ENCODE measurements at regions not wholly inside any gene's neighbourhood (a gene's known extent, or its start where the extent isn't known, plus 50 kb on each side); places are given as distances from the start of the nearest gene placed in this dataset.

- Histone ChIP-seq H3K4me1 (ENCODE audit: control insufficient read depth, insufficient read depth, low read length) (no peaks in the 10 kb centered on the region), H3K9ac (ENCODE audit: control insufficient read depth, insufficient read depth, low read length) (no peak overlapping the region), H3K4me2 (ENCODE audit: control insufficient read depth, insufficient read depth) (no peak overlapping the region), H3K9me3 (replicated peaks; ENCODE audit: control insufficient read depth, insufficient read depth, low read length) (no peaks in the 10 kb centered on the region), H2AFZ (ENCODE audit: control insufficient read depth, low read depth, low read length) (no peak overlapping the region), H3K36me3 (ENCODE audit: control insufficient read depth in 2 of 2, insufficient read depth in 2 of 2, low read length in 1 of 2) (no peaks in the 10 kb centered on the region), H3K27me3 (replicated peaks in 1 of 2; ENCODE audit: control insufficient read depth in 2 of 2, insufficient read depth in 2 of 2, low read length in 1 of 2) (no peaks in the 10 kb centered on the region), H3K79me2 (ENCODE audit: control insufficient read depth, insufficient read depth, low read length) (no peaks in the 10 kb centered on the region), H3K27ac (ENCODE audit: control insufficient read depth, insufficient read depth) (no peak overlapping the region), H3K4me3 (no peak overlapping the region), H4K20me1 (ENCODE audit: control insufficient read depth, insufficient read depth) (no peaks in the 10 kb centered on the region)
- ChIA-PET POLR2A (no interaction called here), RAD21 (ENCODE audit: unreplicated experiment) (interaction anchor here (1.2 to 1.3 kb wide), 2 partner anchors 240 kb away, joined by 7 to 16 read pairs; no protein-coding TSS in a partner anchor), CTCF (interaction anchor here (0.9 to 2.8 kb wide), 3 partner anchors 240 to 242 kb away, joined by 3 to 12 read pairs (median 8); no protein-coding TSS in a partner anchor), SMC1A (ENCODE audit: uncharacterized antibody, unreplicated experiment) (interaction anchor here (0.8 to 1.1 kb wide), 2 partner anchors 239 to 240 kb away, joined by 3 to 4 read pairs; no protein-coding TSS in a partner anchor)
- TF ChIP-seq SMARCA5 (IDR thresholded peaks at IDR 0.05) (no peak), CUX1 (IDR thresholded peaks at IDR 0.05; ENCODE audit: insufficient replicate concordance, low read depth, low read length) (no peak), SMAD1 (IDR thresholded peaks at IDR 0.05; ENCODE audit: low read depth, partially characterized antibody) (no peak), HDGF (IDR thresholded peaks at IDR 0.05) (no peak), CHD4 (IDR thresholded peaks at IDR 0.05) (no peak), PML (IDR thresholded peaks at IDR 0.05; ENCODE audit: low read length) (no peak), KLF5 (IDR thresholded peaks at IDR 0.05; ENCODE audit: partially characterized antibody) (no peak), DPF2 (IDR thresholded peaks at IDR 0.05) (no peak), FOS (IDR thresholded peaks at IDR 0.05; ENCODE audit: borderline replicate concordance, extremely low read depth, insufficient read length) (no peak), ZBTB33 (IDR thresholded peaks at IDR 0.05) (no peak), SIX5 (IDR thresholded peaks at IDR 0.05; ENCODE audit: low read depth, low read length, severe bottlenecking) (no peak), SRF (IDR thresholded peaks at IDR 0.05; ENCODE audit: low read depth in 2 of 2, low read length in 2 of 2) (no peak), IKZF2 (IDR thresholded peaks at IDR 0.05) (no peak), NR2C2 (IDR thresholded peaks at IDR 0.05; ENCODE audit: borderline replicate concordance, control insufficient read depth, insufficient read length, low read depth) (no peak), ZNF217 (IDR thresholded peaks at IDR 0.05) (no peak)
- BruUV-seq (replicated peaks) = no TSS peak
- DNase-seq (ENCODE audit: low read depth, low spot score) = no peak
- no peak for ATAC-seq
- FAIRE-seq = no peak
- intact Hi-C loops (cut with micrococcal nuclease; ENCODE audit: unreplicated experiment) (no loop called here), in situ Hi-C loops (cut with MboI) (loop anchor here (25.0 kb wide), 1 partner anchor 473 kb away; no protein-coding TSS in a partner anchor)
Observed at GRCh38 chr13:62360609-62361008, 945.0 kb upstream of the PCDH20 start.
